T-helper 1 cell treated with Interleukin-12 subunit alpha and Interleukin-12 subunit beta and Interleukin-4 antibody, amounts not matched to agents 30 ng/mL and 1 ng/mL, for 36 hours (primary cell): ENCODE measurements at regions not wholly inside any gene's neighbourhood (a gene's known extent, or its start where the extent isn't known, plus 50 kb on each side); places are given as distances from the start of the nearest gene placed in this dataset.

ENCODE experiments used
- intact Hi-C: fragments of 100-400 bp; cut with micrococcal nuclease; formaldehyde crosslinking; loops from one replicate; pipeline ENCODE4 v1.15.1; 2024

- intact Hi-C loops, result no loop called here
Measured at GRCh38 chr22:48555606-48556005, 1272.1 kb downstream of the BRD1 start.

GRCh38 chr22:48554893-48555572 is 1272.6 kb downstream of the BRD1 start:
- intact Hi-C loops, result no loop called here

- intact Hi-C loops, result no loop called here
Measured at GRCh38 chr22:48553694-48554308, 1273.9 kb downstream of the BRD1 start.

- intact Hi-C loops, result no loop called here
Measured at GRCh38 chr22:48553119-48553518, 1274.6 kb downstream of the BRD1 start.

GRCh38 chr22:48551716-48552268 is 1275.9 kb downstream of the BRD1 start:
- intact Hi-C loops, result no loop called here

GRCh38 chr22:48551061-48551460 is 1276.6 kb downstream of the BRD1 start:
- intact Hi-C loops, result no loop called here

- intact Hi-C loops, result no loop called here
Measured at GRCh38 chr22:48548391-48548790, 1279.3 kb downstream of the BRD1 start.

- intact Hi-C loops, result no loop called here
Measured at GRCh38 chr22:48547971-48548370, 1279.7 kb downstream of the BRD1 start.

- intact Hi-C loops, result no loop called here
Measured at GRCh38 chr22:48546653-48547424, 1280.8 kb downstream of the BRD1 start.

GRCh38 chr22:48545987-48546386 is 1281.7 kb downstream of the BRD1 start:
- intact Hi-C loops, result no loop called here

GRCh38 chr22:48541401-48542098 is 1286.1 kb downstream of the BRD1 start:
- intact Hi-C loops, result no loop called here

GRCh38 chr22:48539261-48539660 is 1288.4 kb downstream of the BRD1 start:
- intact Hi-C loops, result no loop called here

- intact Hi-C loops, result no loop called here
Measured at GRCh38 chr22:48538291-48538820, 1289.3 kb downstream of the BRD1 start.

- intact Hi-C loops, result no loop called here
Measured at GRCh38 chr22:48537343-48537680, 1290.4 kb downstream of the BRD1 start.

GRCh38 chr22:48536541-48537342 is 1290.9 kb downstream of the BRD1 start:
- intact Hi-C loops, result no loop called here

- intact Hi-C loops, result no loop called here
Measured at GRCh38 chr22:48535868-48536540, 1291.7 kb downstream of the BRD1 start.

- intact Hi-C loops, result no loop called here
Measured at GRCh38 chr22:48534395-48534958, 1293.2 kb downstream of the BRD1 start.

GRCh38 chr22:48532986-48533385 is 1294.7 kb downstream of the BRD1 start:
- intact Hi-C loops, result no loop called here

- intact Hi-C loops, result no loop called here
Measured at GRCh38 chr22:48531761-48532435, 1295.8 kb downstream of the BRD1 start.
